Astrocyte (in vitro differentiated cells and primary cell): ENCODE measurements at regions not wholly inside any gene's neighbourhood (a gene's known extent, or its start where the extent isn't known, plus 50 kb on each side); places are given as distances from the start of the nearest gene placed in this dataset.

Experiments used
- CTCF ChIP-seq: IDR thresholded peaks from 2 replicates; pipeline ENCODE4 v1.5.1; 2011; ENCODE audit warnings: low read depth, mild to moderate bottlenecking, inconsistent platforms, low read length, moderate library complexity; ENCODE audit not compliant: insufficient read depth
- EZH2 ChIP-seq: IDR thresholded peaks from 2 replicates; pipeline ENCODE4 v1.6.1; 2012; ENCODE audit warnings: mild to moderate bottlenecking, low read length, inconsistent platforms; ENCODE audit not compliant: insufficient read depth

- TF ChIP-seq EZH2 = no peak
- TF ChIP-seq CTCF = no peak
These were observed 81.9 kb upstream of the ATXN3L start for GRCh38 chrX:13401724-13402123.
